CD14-positive monocyte (primary cell): ENCODE measurements at regions not wholly inside any gene's neighbourhood (a gene's known extent, or its start where the extent isn't known, plus 50 kb on each side); places are given as distances from the start of the nearest gene placed in this dataset.

ENCODE experiments used
- DNase-seq, 3 donors: peaks; one replicate each; pipeline ENCODE4 v3.0.0-alpha.2; 2011 to 2022
- H2AFZ ChIP-seq: 2 replicates; pipeline ENCODE4 v1.6.0; 2012; ENCODE audit warnings: mild to moderate bottlenecking, low read depth, low read length, inconsistent platforms; ENCODE audit not compliant: insufficient read depth, poor library complexity, severe bottlenecking
- H3K27ac ChIP-seq, 2 donors: 1 replicate in 1 of 2; 2 replicates in 1 of 2; pipeline ENCODE4 v1.5.1; 2012 to 2013; ENCODE audit warnings: low read length in 2 of 2, control low read depth in 1 of 2, inconsistent platforms in 1 of 2, low read depth in 1 of 2, mild to moderate bottlenecking in 1 of 2
- H3K27me3 ChIP-seq, 2 donors: one replicate each; pipeline versions ENCODE4 v1.6.0 to v1.6.1; 2011 to 2013; ENCODE audit warnings: low read length in 2 of 2; ENCODE audit not compliant: control insufficient read depth in 2 of 2, insufficient read depth in 2 of 2
- H3K36me3 ChIP-seq, 2 donors: replicated peaks in 1 of 2; 1 replicate in 1 of 2; 2 replicates in 1 of 2; pipeline versions ENCODE4 v1.5.1 to v1.6.1; 2012 to 2013; ENCODE audit warnings: low read length in 2 of 2, control low read depth in 1 of 2, inconsistent platforms in 1 of 2, mild to moderate bottlenecking in 1 of 2; ENCODE audit not compliant: insufficient read depth in 2 of 2, control insufficient read depth in 1 of 2
- H3K4me1 ChIP-seq, 2 donors: 1 replicate in 1 of 2; 2 replicates in 1 of 2; pipeline versions ENCODE4 v1.5.1 to v1.6.1; 2012 to 2013; ENCODE audit warnings: low read length in 2 of 2, control low read depth in 1 of 2, inconsistent platforms in 1 of 2, mild to moderate bottlenecking in 1 of 2, moderate library complexity in 1 of 2; ENCODE audit not compliant: insufficient read depth in 2 of 2, control insufficient read depth in 1 of 2
- H3K4me2 ChIP-seq: replicated peaks from 2 replicates; pipeline ENCODE3; 2012; ENCODE audit warnings: low read length, moderate library complexity, mild to moderate bottlenecking; ENCODE audit not compliant: poor library complexity, severe bottlenecking; ENCODE audit errors: extremely low read depth
- H3K4me3 ChIP-seq, 3 experiments: fragments of 200-600 bp in 1 of 3; sonication (generic) in 1 of 3; replicated peaks in 1 of 3; 1 replicate in 2 of 3; 2 replicates in 1 of 3; pipeline ENCODE4 v1.5.1; 2011 to 2013; ENCODE audit warnings: low read length in 3 of 3, mild to moderate bottlenecking in 3 of 3, control low read depth in 2 of 3, low read depth in 2 of 3, inconsistent platforms in 1 of 3, moderate library complexity in 1 of 3
- H3K79me2 ChIP-seq: 2 replicates; pipeline ENCODE4 v1.6.0; 2012; ENCODE audit warnings: mild to moderate bottlenecking, control low read depth, inconsistent platforms, low read length, moderate library complexity; ENCODE audit not compliant: insufficient read depth
- H3K9ac ChIP-seq: 2 replicates; pipeline ENCODE4 v1.6.0; 2017; ENCODE audit warnings: low read length, mild to moderate bottlenecking; ENCODE audit not compliant: insufficient read depth, poor library complexity, severe bottlenecking
- H3K9me3 ChIP-seq, 2 donors: replicated peaks in 1 of 2; 1 replicate in 1 of 2; 2 replicates in 1 of 2; pipeline versions ENCODE4 v1.5.1 to v1.6.1; 2012 to 2013; ENCODE audit warnings: low read length in 2 of 2, control low read depth in 1 of 2; ENCODE audit not compliant: control insufficient read depth in 1 of 2, insufficient read depth in 1 of 2
- H4K20me1 ChIP-seq: 2 replicates; pipeline ENCODE4 v1.6.0; 2012; ENCODE audit warnings: mild to moderate bottlenecking, low read length, control low read depth, moderate library complexity; ENCODE audit not compliant: insufficient read depth
- H3K27ac Mint-ChIP-seq, 7 donors: one replicate each; pipeline ENCODE4 v1.8.0; 2020; ENCODE audit warnings: mild to moderate bottlenecking in 7 of 7, mixed read lengths in 7 of 7, moderate library complexity in 6 of 7, inconsistent platforms in 2 of 7
- H3K27me3 Mint-ChIP-seq, 3 donors: one replicate each; pipeline ENCODE4 v1.8.0; 2021 to 2022; ENCODE audit warnings: low read depth in 3 of 3, mild to moderate bottlenecking in 3 of 3, mixed read lengths in 3 of 3, moderate library complexity in 3 of 3, inconsistent platforms in 1 of 3
- H3K36me3 Mint-ChIP-seq, 2 donors: one replicate each; pipeline ENCODE4 v1.8.0; 2020; ENCODE audit warnings: mixed read lengths in 2 of 2, inconsistent platforms in 1 of 2, mild to moderate bottlenecking in 1 of 2
- H3K4me1 Mint-ChIP-seq: one replicate; pipeline ENCODE4 v1.8.0; 2020; ENCODE audit warnings: mild to moderate bottlenecking, mixed read lengths
- H3K4me3 Mint-ChIP-seq, 2 donors: one replicate each; pipeline ENCODE4 v1.8.0; 2020; ENCODE audit warnings: mild to moderate bottlenecking in 2 of 2, mixed read lengths in 2 of 2, moderate library complexity in 1 of 2
- H3K9me3 Mint-ChIP-seq, 7 donors: one replicate each; pipeline ENCODE4 v1.8.0; 2020 to 2022; ENCODE audit warnings: mixed read lengths in 7 of 7, mild to moderate bottlenecking in 6 of 7, moderate library complexity in 6 of 7, inconsistent platforms in 2 of 7
- WGBS: methylation state at CpG from one replicate; pipeline ENCODE4 v1.1.5; 2013; ENCODE audit warnings: missing lambda C conversion rate; ENCODE audit not compliant: insufficient coverage; 5-methylcytosine and 5-hydroxymethylcytosine counted together
- intact Hi-C, 2 donors: fragments of 100-400 bp; cut with micrococcal nuclease; formaldehyde crosslinking; loops; one replicate each; pipeline versions ENCODE4 v1.15.0 to v1.15.1; 2023
- TF ChIP-seq, protein P1 (sequence below): fragments of 200-600 bp; IDR thresholded peaks from one replicate; pipeline ENCODE4 v1.8.0; 2022; ENCODE audit warnings: antibody characterized with exemption, mild to moderate bottlenecking

DNA sequence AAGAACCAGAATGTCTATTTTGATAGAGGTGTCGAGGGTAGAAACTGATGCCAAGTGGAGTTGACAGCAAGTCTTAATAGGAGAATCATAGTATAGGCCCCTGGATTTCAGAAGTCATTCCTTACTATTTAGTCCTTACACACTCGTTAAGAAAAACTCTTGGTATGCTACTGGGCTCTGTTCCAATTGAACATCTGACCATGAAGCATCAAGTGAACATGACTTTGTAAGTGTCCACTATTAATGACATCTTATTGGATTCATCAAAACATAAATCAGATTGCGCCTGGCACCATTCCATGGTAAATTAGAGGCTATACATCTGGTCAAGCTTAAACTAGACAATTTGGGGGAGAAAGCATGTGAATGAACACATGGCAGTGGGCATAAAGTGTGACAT is 1056.5 kb upstream of the EDIL3 start:
- H3K4me1 ChIP-seq = no peaks in the 10 kb centered on the region
- H3K27ac ChIP-seq = no peak overlapping the region
- no peaks in the 10 kb centered on the region for H3K36me3 Mint-ChIP-seq
- H2AFZ ChIP-seq = no peak overlapping the region
- H3K36me3 ChIP-seq = no peaks in the 10 kb centered on the region
- no peak overlapping the region for H3K4me3 Mint-ChIP-seq
- H3K79me2 ChIP-seq = no peaks in the 10 kb centered on the region
- no peak overlapping the region for H3K27ac Mint-ChIP-seq
- H3K27me3 ChIP-seq = no peaks in the 10 kb centered on the region
- no peak overlapping the region for H3K4me3 ChIP-seq
- TF ChIP-seq, protein P1, sequence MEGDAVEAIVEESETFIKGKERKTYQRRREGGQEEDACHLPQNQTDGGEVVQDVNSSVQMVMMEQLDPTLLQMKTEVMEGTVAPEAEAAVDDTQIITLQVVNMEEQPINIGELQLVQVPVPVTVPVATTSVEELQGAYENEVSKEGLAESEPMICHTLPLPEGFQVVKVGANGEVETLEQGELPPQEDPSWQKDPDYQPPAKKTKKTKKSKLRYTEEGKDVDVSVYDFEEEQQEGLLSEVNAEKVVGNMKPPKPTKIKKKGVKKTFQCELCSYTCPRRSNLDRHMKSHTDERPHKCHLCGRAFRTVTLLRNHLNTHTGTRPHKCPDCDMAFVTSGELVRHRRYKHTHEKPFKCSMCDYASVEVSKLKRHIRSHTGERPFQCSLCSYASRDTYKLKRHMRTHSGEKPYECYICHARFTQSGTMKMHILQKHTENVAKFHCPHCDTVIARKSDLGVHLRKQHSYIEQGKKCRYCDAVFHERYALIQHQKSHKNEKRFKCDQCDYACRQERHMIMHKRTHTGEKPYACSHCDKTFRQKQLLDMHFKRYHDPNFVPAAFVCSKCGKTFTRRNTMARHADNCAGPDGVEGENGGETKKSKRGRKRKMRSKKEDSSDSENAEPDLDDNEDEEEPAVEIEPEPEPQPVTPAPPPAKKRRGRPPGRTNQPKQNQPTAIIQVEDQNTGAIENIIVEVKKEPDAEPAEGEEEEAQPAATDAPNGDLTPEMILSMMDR = no peak
- intact Hi-C loops = no loop called here
- peaks cover 0 to 4% (median 0%) of the 10 kb centered on the region in 7 donors for H3K9me3 Mint-ChIP-seq
- no peaks in the 10 kb centered on the region for H4K20me1 ChIP-seq
- H3K9me3 ChIP-seq = no peaks in the 10 kb centered on the region
- no peak overlapping the region for H3K9ac ChIP-seq
- no peaks in the 10 kb centered on the region for H3K4me1 Mint-ChIP-seq
- no peaks in the 10 kb centered on the region for H3K27me3 Mint-ChIP-seq
- WGBS = 100% methylated on average over 1 of the region's 3 CpGs
- no peak for DNase-seq
- no peak overlapping the region for H3K4me2 ChIP-seq

DNA sequence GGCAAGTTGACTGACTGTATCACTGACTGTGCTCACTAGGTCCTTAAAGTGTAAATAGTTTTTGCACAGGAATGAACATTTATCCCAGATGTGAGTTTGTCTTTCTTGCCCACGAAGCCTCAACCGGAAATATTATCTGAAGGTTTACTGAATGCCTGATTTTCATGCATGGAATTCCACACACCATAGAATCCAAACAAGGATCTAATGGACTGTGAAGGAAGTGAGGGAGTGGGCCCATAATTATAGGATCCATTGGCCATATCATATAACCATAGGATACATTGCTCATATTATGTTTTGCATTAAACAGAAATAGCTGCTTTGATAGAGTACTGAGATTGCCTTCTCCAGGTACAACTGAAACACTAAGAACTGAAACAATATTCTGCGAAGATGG is 1057.2 kb upstream of the EDIL3 start:
- no peaks in the 10 kb centered on the region for H3K36me3 ChIP-seq
- H4K20me1 ChIP-seq = no peaks in the 10 kb centered on the region
- no peak overlapping the region for H3K9ac ChIP-seq
- no peak overlapping the region for H2AFZ ChIP-seq
- H3K9me3 Mint-ChIP-seq = peaks cover 0 to 2% (median 0%) of the 10 kb centered on the region in 7 donors
- no peaks in the 10 kb centered on the region for H3K27me3 Mint-ChIP-seq
- no peaks in the 10 kb centered on the region for H3K9me3 ChIP-seq
- H3K4me1 ChIP-seq = no peaks in the 10 kb centered on the region
- no peak overlapping the region for H3K4me3 ChIP-seq
- no peak overlapping the region for H3K27ac ChIP-seq
- H3K4me2 ChIP-seq = no peak overlapping the region
- DNase-seq = no peak
- WGBS = no CpG with 5 or more reads among the region's 3 CpGs
- H3K4me1 Mint-ChIP-seq = no peaks in the 10 kb centered on the region
- intact Hi-C loops = no loop called here
- no peak overlapping the region for H3K27ac Mint-ChIP-seq
- no peak overlapping the region for H3K4me3 Mint-ChIP-seq
- H3K79me2 ChIP-seq = no peaks in the 10 kb centered on the region
- TF ChIP-seq, protein P1 = no peak
- H3K36me3 Mint-ChIP-seq = no peaks in the 10 kb centered on the region
- H3K27me3 ChIP-seq = no peaks in the 10 kb centered on the region
